OCI-LY1 (cell line): ENCODE measurements at regions not wholly inside any gene's neighbourhood (a gene's known extent, or its start where the extent isn't known, plus 50 kb on each side); places are given as distances from the start of the nearest gene placed in this dataset.

Source experiments
- EZH2 ChIP-seq: fragments of 200-600 bp; sonication (generic), shearing (Covaris generic); IDR thresholded peaks from 2 replicates; pipeline ENCODE4 v1.8.0; 2017; ENCODE audit warnings: borderline replicate concordance, mixed run types, mild to moderate bottlenecking, antibody characterized with exemption, low read length, moderate library complexity, mixed read lengths
- TF ChIP-seq, protein P1 (sequence below): fragments of 200-600 bp; sonication (generic), shearing (Covaris generic); IDR thresholded peaks from 2 replicates; pipeline ENCODE4 v1.5.1; 2017; ENCODE audit warnings: mild to moderate bottlenecking, antibody characterized with exemption, low read length, moderate library complexity, mixed read lengths

DNA sequence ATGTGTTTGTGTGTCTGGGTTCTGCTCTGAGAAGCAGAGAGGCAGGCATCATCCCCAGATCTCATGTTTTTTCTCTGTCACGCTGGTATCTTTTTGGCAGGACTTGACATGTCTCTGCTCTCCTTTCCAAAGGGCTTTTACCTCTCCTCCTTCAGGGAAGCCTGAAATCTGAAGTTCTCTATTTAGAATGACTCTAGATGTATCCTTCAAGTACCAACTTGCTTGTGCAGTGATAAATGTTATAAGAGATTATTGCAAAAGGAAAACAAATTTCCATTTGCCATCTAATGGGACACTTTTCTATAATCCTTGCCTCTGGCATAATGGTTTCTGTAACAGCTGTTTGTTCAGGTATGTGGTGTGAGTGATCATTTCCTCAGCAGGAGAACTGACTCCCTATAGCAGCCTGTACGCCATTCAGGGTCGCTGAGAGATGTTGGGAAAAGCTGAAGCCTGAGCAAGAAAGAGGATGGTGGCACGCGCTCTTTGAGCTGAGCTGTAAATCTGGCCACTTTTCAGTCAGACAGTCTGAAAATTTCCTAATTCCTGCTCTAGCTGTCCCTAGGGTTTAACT lies 72.5 kb downstream of the CNGA2 start:
- TF ChIP-seq, protein P1, sequence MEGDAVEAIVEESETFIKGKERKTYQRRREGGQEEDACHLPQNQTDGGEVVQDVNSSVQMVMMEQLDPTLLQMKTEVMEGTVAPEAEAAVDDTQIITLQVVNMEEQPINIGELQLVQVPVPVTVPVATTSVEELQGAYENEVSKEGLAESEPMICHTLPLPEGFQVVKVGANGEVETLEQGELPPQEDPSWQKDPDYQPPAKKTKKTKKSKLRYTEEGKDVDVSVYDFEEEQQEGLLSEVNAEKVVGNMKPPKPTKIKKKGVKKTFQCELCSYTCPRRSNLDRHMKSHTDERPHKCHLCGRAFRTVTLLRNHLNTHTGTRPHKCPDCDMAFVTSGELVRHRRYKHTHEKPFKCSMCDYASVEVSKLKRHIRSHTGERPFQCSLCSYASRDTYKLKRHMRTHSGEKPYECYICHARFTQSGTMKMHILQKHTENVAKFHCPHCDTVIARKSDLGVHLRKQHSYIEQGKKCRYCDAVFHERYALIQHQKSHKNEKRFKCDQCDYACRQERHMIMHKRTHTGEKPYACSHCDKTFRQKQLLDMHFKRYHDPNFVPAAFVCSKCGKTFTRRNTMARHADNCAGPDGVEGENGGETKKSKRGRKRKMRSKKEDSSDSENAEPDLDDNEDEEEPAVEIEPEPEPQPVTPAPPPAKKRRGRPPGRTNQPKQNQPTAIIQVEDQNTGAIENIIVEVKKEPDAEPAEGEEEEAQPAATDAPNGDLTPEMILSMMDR: no peak
- no peak for TF ChIP-seq EZH2
